ENCODE measurements at regions not wholly inside any gene's neighbourhood (a gene's known extent, or its start where the extent isn't known, plus 50 kb on each side); places are given as distances from the start of the nearest gene placed in this dataset.

DNA sequence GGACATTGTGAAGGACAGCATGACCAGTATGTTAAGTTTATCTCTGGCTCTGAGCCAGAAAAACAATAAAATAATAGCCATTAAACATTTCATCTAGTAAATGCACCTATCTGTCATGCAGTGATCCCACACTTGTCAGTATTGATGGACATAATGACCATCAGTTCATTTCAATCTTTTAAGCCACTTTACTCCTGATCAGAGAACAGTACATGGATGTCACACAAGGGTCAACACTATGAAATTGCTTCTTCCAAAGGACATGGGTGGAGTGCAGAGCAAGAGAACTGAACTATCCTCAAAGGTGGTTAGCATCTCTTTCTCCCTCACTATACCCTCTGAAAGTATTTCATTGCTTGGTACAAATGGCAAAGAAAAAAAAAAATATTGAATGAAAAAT is 816.0 kb upstream of the GYPC start:
- Mint-ChIP-seq H3K9me3 (peaks cover 0 to 2% (median 0%) of the 10 kb centered on the region in 7 donors), H3K27ac (no peak overlapping the region), H3K4me3 (no peak overlapping the region), H3K4me1 (no peaks in the 10 kb centered on the region), H3K36me3 (no peaks in the 10 kb centered on the region), H3K27me3 (ENCODE audit: low read depth in 3 of 3) (no peaks in the 10 kb centered on the region)
- DNase-seq: no peak
- H4K20me1 ChIP-seq (ENCODE audit: insufficient read depth, low read length): no peaks in the 10 kb centered on the region
- no peak for TF ChIP-seq CTCF (IDR thresholded peaks at IDR 0.05)
- no peak overlapping the region for H3K9ac ChIP-seq (ENCODE audit: insufficient read depth, low read length, poor library complexity, severe bottlenecking)
- H3K4me3 ChIP-seq (replicated peaks in 1 of 3; ENCODE audit: low read depth in 2 of 3, low read length in 3 of 3): no peak overlapping the region
- H2AFZ ChIP-seq (ENCODE audit: insufficient read depth, low read depth, low read length, poor library complexity, severe bottlenecking): no peak overlapping the region
- H3K27me3 ChIP-seq (ENCODE audit: control insufficient read depth in 2 of 2, insufficient read depth in 2 of 2, low read length in 2 of 2): no peaks in the 10 kb centered on the region
- H3K79me2 ChIP-seq (ENCODE audit: insufficient read depth, low read length): no peaks in the 10 kb centered on the region
- H3K4me1 ChIP-seq (ENCODE audit: control insufficient read depth in 1 of 2, insufficient read depth in 2 of 2, low read length in 2 of 2): no peaks in the 10 kb centered on the region
- intact Hi-C loops (cut with micrococcal nuclease): no loop called here
- H3K4me2 ChIP-seq (replicated peaks; ENCODE audit: extremely low read depth, low read length, poor library complexity, severe bottlenecking): no peak overlapping the region
- H3K9me3 ChIP-seq (replicated peaks in 1 of 2; ENCODE audit: control insufficient read depth in 1 of 2, insufficient read depth in 1 of 2, low read length in 2 of 2): peaks cover 3% of the 10 kb centered on the region in 2 donors
- no peak overlapping the region for H3K27ac ChIP-seq (ENCODE audit: low read depth in 1 of 2, low read length in 2 of 2)
- no peaks in the 10 kb centered on the region for H3K36me3 ChIP-seq (replicated peaks in 1 of 2; ENCODE audit: control insufficient read depth in 1 of 2, insufficient read depth in 2 of 2, low read length in 2 of 2)

GRCh38 chr2:125842041-125842440 is 813.9 kb upstream of the GYPC start:
- H3K79me2 ChIP-seq (ENCODE audit: insufficient read depth, low read length): no peaks in the 10 kb centered on the region
- peaks cover 0 to 2% (median 0%) of the 10 kb centered on the region in 7 donors for H3K9me3 Mint-ChIP-seq
- no peak overlapping the region for H2AFZ ChIP-seq (ENCODE audit: insufficient read depth, low read depth, low read length, poor library complexity, severe bottlenecking)
- H3K4me2 ChIP-seq (replicated peaks; ENCODE audit: extremely low read depth, low read length, poor library complexity, severe bottlenecking): no peak overlapping the region
- intact Hi-C loops (cut with micrococcal nuclease): no loop called here
- H3K36me3 Mint-ChIP-seq: no peaks in the 10 kb centered on the region
- no peak overlapping the region for H3K4me3 ChIP-seq (replicated peaks in 1 of 3; ENCODE audit: low read depth in 2 of 3, low read length in 3 of 3)
- H3K27me3 Mint-ChIP-seq (ENCODE audit: low read depth in 3 of 3): no peaks in the 10 kb centered on the region
- no peak overlapping the region for H3K4me3 Mint-ChIP-seq
- no peaks in the 10 kb centered on the region for H3K36me3 ChIP-seq (replicated peaks in 1 of 2; ENCODE audit: control insufficient read depth in 1 of 2, insufficient read depth in 2 of 2, low read length in 2 of 2)
- H3K4me1 ChIP-seq (ENCODE audit: control insufficient read depth in 1 of 2, insufficient read depth in 2 of 2, low read length in 2 of 2): no peaks in the 10 kb centered on the region
- no peaks in the 10 kb centered on the region for H3K4me1 Mint-ChIP-seq
- no peak overlapping the region for H3K9ac ChIP-seq (ENCODE audit: insufficient read depth, low read length, poor library complexity, severe bottlenecking)
- H3K27me3 ChIP-seq (ENCODE audit: control insufficient read depth in 2 of 2, insufficient read depth in 2 of 2, low read length in 2 of 2): no peaks in the 10 kb centered on the region
- TF ChIP-seq CTCF (IDR thresholded peaks at IDR 0.05): no peak
- no CpG with 5 or more reads among the region's 1 CpG for WGBS (ENCODE audit: insufficient coverage)
- no peak overlapping the region for H3K27ac Mint-ChIP-seq
- H3K27ac ChIP-seq (ENCODE audit: low read depth in 1 of 2, low read length in 2 of 2): no peak overlapping the region
- no peak for DNase-seq
- H4K20me1 ChIP-seq (ENCODE audit: insufficient read depth, low read length): no peaks in the 10 kb centered on the region
- peaks cover 3% of the 10 kb centered on the region in 2 donors for H3K9me3 ChIP-seq (replicated peaks in 1 of 2; ENCODE audit: control insufficient read depth in 1 of 2, insufficient read depth in 1 of 2, low read length in 2 of 2)
